ENCODE measurements at regions not wholly inside any gene's neighbourhood (a gene's known extent, or its start where the extent isn't known, plus 50 kb on each side); places are given as distances from the start of the nearest gene placed in this dataset.

- Histone ChIP-seq H3K9me3 (ENCODE audit: low read length) (no peaks in the 10 kb centered on the region), H3K4me1 (ENCODE audit: insufficient read depth, low read length) (no peaks in the 10 kb centered on the region), H3K36me3 (ENCODE audit: insufficient read depth, low read length) (no peaks in the 10 kb centered on the region)
Observed at GRCh38 chrX:5425119-5425518, 803.5 kb downstream of the NLGN4X start.

GRCh38 chrX:5417381-5417780 lies 811.3 kb downstream of the NLGN4X start:
- Histone ChIP-seq H3K27me3 (ENCODE audit: insufficient read depth, low read length) (no peaks in the 10 kb centered on the region), H3K4me1 (ENCODE audit: insufficient read depth, low read length) (peaks cover 10% of the 10 kb centered on the region), H3K9me3 (ENCODE audit: low read length) (no peaks in the 10 kb centered on the region), H2AFZ (ENCODE audit: low read depth, low read length) (no peak overlapping the region), H3K36me3 (ENCODE audit: insufficient read depth, low read length) (no peaks in the 10 kb centered on the region), H3K4me3 (ENCODE audit: low read length) (no peak overlapping the region)

More at GRCh38 chrX:5425119-5425518, 803.5 kb downstream of the NLGN4X start:
- Histone ChIP-seq H2AFZ (ENCODE audit: low read depth, low read length) (no peak overlapping the region), H3K4me3 (ENCODE audit: low read length) (no peak overlapping the region), H3K27me3 (ENCODE audit: insufficient read depth, low read length) (no peaks in the 10 kb centered on the region)

- no peaks in the 10 kb centered on the region for H3K27me3 ChIP-seq (ENCODE audit: insufficient read depth, low read length)
- H3K4me1 ChIP-seq (ENCODE audit: insufficient read depth, low read length): peaks cover 10% of the 10 kb centered on the region
- no peaks in the 10 kb centered on the region for H3K36me3 ChIP-seq (ENCODE audit: insufficient read depth, low read length)
- no peak overlapping the region for H3K4me3 ChIP-seq (ENCODE audit: low read length)
- no peaks in the 10 kb centered on the region for H3K9me3 ChIP-seq (ENCODE audit: low read length)
- no peak overlapping the region for H2AFZ ChIP-seq (ENCODE audit: low read depth, low read length)
Observed at GRCh38 chrX:5415738-5416137, 812.9 kb downstream of the NLGN4X start.

GRCh38 chrX:5409106-5409505 lies 819.6 kb downstream of the NLGN4X start:
- H3K4me3 ChIP-seq (ENCODE audit: low read length): no peak overlapping the region
- H3K27me3 ChIP-seq (ENCODE audit: insufficient read depth, low read length): no peaks in the 10 kb centered on the region

GRCh38 chrX:5402461-5402860 lies 826.2 kb downstream of the NLGN4X start:
- no peaks in the 10 kb centered on the region for H3K27me3 ChIP-seq (ENCODE audit: insufficient read depth, low read length)
- H3K36me3 ChIP-seq (ENCODE audit: insufficient read depth, low read length): no peaks in the 10 kb centered on the region
- no peak overlapping the region for H2AFZ ChIP-seq (ENCODE audit: low read depth, low read length)
- H3K4me3 ChIP-seq (ENCODE audit: low read length): no peak overlapping the region
- no peaks in the 10 kb centered on the region for H3K4me1 ChIP-seq (ENCODE audit: insufficient read depth, low read length)
- no peaks in the 10 kb centered on the region for H3K9me3 ChIP-seq (ENCODE audit: low read length)

More at GRCh38 chrX:5409106-5409505, 819.6 kb downstream of the NLGN4X start:
- H2AFZ ChIP-seq (ENCODE audit: low read depth, low read length): no peak overlapping the region
- H3K4me1 ChIP-seq (ENCODE audit: insufficient read depth, low read length): no peaks in the 10 kb centered on the region
- H3K36me3 ChIP-seq (ENCODE audit: insufficient read depth, low read length): no peaks in the 10 kb centered on the region
- no peaks in the 10 kb centered on the region for H3K9me3 ChIP-seq (ENCODE audit: low read length)

GRCh38 chrX:5399403-5399802 lies 829.3 kb downstream of the NLGN4X start:
- no peaks in the 10 kb centered on the region for H3K9me3 ChIP-seq (ENCODE audit: low read length)
- no peak overlapping the region for H3K4me3 ChIP-seq (ENCODE audit: low read length)
- no peaks in the 10 kb centered on the region for H3K27me3 ChIP-seq (ENCODE audit: insufficient read depth, low read length)
- no peaks in the 10 kb centered on the region for H3K36me3 ChIP-seq (ENCODE audit: insufficient read depth, low read length)
- H2AFZ ChIP-seq (ENCODE audit: low read depth, low read length): no peak overlapping the region
- H3K4me1 ChIP-seq (ENCODE audit: insufficient read depth, low read length): no peaks in the 10 kb centered on the region

- Histone ChIP-seq H3K4me3 (ENCODE audit: low read length) (no peak overlapping the region), H3K27me3 (ENCODE audit: insufficient read depth, low read length) (no peaks in the 10 kb centered on the region), H2AFZ (ENCODE audit: low read depth, low read length) (no peak overlapping the region), H3K9me3 (ENCODE audit: low read length) (no peaks in the 10 kb centered on the region), H3K36me3 (ENCODE audit: insufficient read depth, low read length) (no peaks in the 10 kb centered on the region), H3K4me1 (ENCODE audit: insufficient read depth, low read length) (no peaks in the 10 kb centered on the region)
Observed at GRCh38 chrX:5397409-5397808, 831.3 kb downstream of the NLGN4X start.

GRCh38 chrX:5390376-5390775 lies 838.3 kb downstream of the NLGN4X start:
- Histone ChIP-seq H3K27me3 (ENCODE audit: insufficient read depth, low read length) (no peaks in the 10 kb centered on the region), H3K4me3 (ENCODE audit: low read length) (no peak overlapping the region), H3K36me3 (ENCODE audit: insufficient read depth, low read length) (no peaks in the 10 kb centered on the region), H2AFZ (ENCODE audit: low read depth, low read length) (no peak overlapping the region), H3K9me3 (ENCODE audit: low read length) (peaks cover 3% of the 10 kb centered on the region), H3K4me1 (ENCODE audit: insufficient read depth, low read length) (peaks cover 3% of the 10 kb centered on the region)

- H3K27me3 ChIP-seq (ENCODE audit: insufficient read depth, low read length): no peaks in the 10 kb centered on the region
- H3K9me3 ChIP-seq (ENCODE audit: low read length): peaks cover 3% of the 10 kb centered on the region
Observed at GRCh38 chrX:5388087-5388486, 840.6 kb downstream of the NLGN4X start.

GRCh38 chrX:5380426-5380825 lies 848.2 kb downstream of the NLGN4X start:
- no peaks in the 10 kb centered on the region for H3K36me3 ChIP-seq (ENCODE audit: insufficient read depth, low read length)
- no peaks in the 10 kb centered on the region for H3K9me3 ChIP-seq (ENCODE audit: low read length)
- H3K4me3 ChIP-seq (ENCODE audit: low read length): no peak overlapping the region

More at GRCh38 chrX:5388087-5388486, 840.6 kb downstream of the NLGN4X start:
- no peaks in the 10 kb centered on the region for H3K36me3 ChIP-seq (ENCODE audit: insufficient read depth, low read length)
- no peak overlapping the region for H3K4me3 ChIP-seq (ENCODE audit: low read length)
- no peak overlapping the region for H2AFZ ChIP-seq (ENCODE audit: low read depth, low read length)
- H3K4me1 ChIP-seq (ENCODE audit: insufficient read depth, low read length): peaks cover 3% of the 10 kb centered on the region

GRCh38 chrX:5341902-5342301 lies 886.8 kb downstream of the NLGN4X start:
- H3K27me3 ChIP-seq (ENCODE audit: insufficient read depth, low read length): no peaks in the 10 kb centered on the region
- H3K36me3 ChIP-seq (ENCODE audit: insufficient read depth, low read length): no peaks in the 10 kb centered on the region
- H3K4me1 ChIP-seq (ENCODE audit: insufficient read depth, low read length): no peaks in the 10 kb centered on the region
- no peak overlapping the region for H3K4me3 ChIP-seq (ENCODE audit: low read length)
- no peaks in the 10 kb centered on the region for H3K9me3 ChIP-seq (ENCODE audit: low read length)
- H2AFZ ChIP-seq (ENCODE audit: low read depth, low read length): no peak overlapping the region

More at GRCh38 chrX:5380426-5380825, 848.2 kb downstream of the NLGN4X start:
- H2AFZ ChIP-seq (ENCODE audit: low read depth, low read length): no peak overlapping the region
- no peaks in the 10 kb centered on the region for H3K4me1 ChIP-seq (ENCODE audit: insufficient read depth, low read length)
- no peaks in the 10 kb centered on the region for H3K27me3 ChIP-seq (ENCODE audit: insufficient read depth, low read length)

- Histone ChIP-seq H2AFZ (ENCODE audit: low read depth, low read length) (no peak overlapping the region), H3K9me3 (ENCODE audit: low read length) (no peaks in the 10 kb centered on the region), H3K36me3 (ENCODE audit: insufficient read depth, low read length) (no peaks in the 10 kb centered on the region), H3K4me3 (ENCODE audit: low read length) (no peak overlapping the region), H3K27me3 (ENCODE audit: insufficient read depth, low read length) (no peaks in the 10 kb centered on the region), H3K4me1 (ENCODE audit: insufficient read depth, low read length) (no peaks in the 10 kb centered on the region)
Observed at GRCh38 chrX:5337160-5337559, 891.5 kb downstream of the NLGN4X start.

GRCh38 chrX:5324546-5324945 lies 904.1 kb downstream of the NLGN4X start:
- H3K4me1 ChIP-seq (ENCODE audit: insufficient read depth, low read length): no peaks in the 10 kb centered on the region
- no peak overlapping the region for H2AFZ ChIP-seq (ENCODE audit: low read depth, low read length)
- no peaks in the 10 kb centered on the region for H3K27me3 ChIP-seq (ENCODE audit: insufficient read depth, low read length)
- no peak overlapping the region for H3K4me3 ChIP-seq (ENCODE audit: low read length)
- no peaks in the 10 kb centered on the region for H3K9me3 ChIP-seq (ENCODE audit: low read length)
- no peaks in the 10 kb centered on the region for H3K36me3 ChIP-seq (ENCODE audit: insufficient read depth, low read length)

- Histone ChIP-seq H3K4me1 (ENCODE audit: insufficient read depth, low read length) (no peaks in the 10 kb centered on the region), H3K4me3 (ENCODE audit: low read length) (no peak overlapping the region), H3K27me3 (ENCODE audit: insufficient read depth, low read length) (no peaks in the 10 kb centered on the region), H3K9me3 (ENCODE audit: low read length) (no peaks in the 10 kb centered on the region), H3K36me3 (ENCODE audit: insufficient read depth, low read length) (no peaks in the 10 kb centered on the region), H2AFZ (ENCODE audit: low read depth, low read length) (no peak overlapping the region)
Observed at GRCh38 chrX:5314148-5314547, 914.5 kb downstream of the NLGN4X start.
